ENCODE measurements at regions not wholly inside any gene's neighbourhood (a gene's known extent, or its start where the extent isn't known, plus 50 kb on each side); places are given as distances from the start of the nearest gene placed in this dataset.

DNA sequence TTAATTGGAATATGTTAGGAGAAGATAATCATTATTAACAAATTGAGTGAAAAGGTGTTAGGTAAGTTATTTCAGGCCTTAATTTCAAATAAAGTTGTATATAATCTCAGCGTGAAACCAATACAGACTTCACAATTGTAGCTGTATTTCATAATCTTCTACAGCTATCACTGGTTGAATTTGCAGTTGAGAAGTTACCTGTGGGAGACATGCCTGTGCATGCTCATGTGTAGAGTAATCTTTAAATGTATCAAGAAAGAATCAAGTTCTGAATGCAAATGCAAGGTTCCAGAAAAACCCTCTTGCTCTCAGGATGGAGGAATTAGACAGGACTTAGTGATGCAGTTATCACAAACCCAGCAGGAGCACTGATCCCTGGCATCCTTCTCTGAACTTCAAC, 938.4 kb upstream of the SLC10A2 start:
- H3K9me2 ChIP-seq (ENCODE audit: insufficient read depth) = no peaks in the 10 kb centered on the region
- no peak for DNase-seq
- in situ Hi-C loops (cut with MboI) = no loop called here
- H3K9me3 ChIP-seq (ENCODE audit: low read depth) = no peaks in the 10 kb centered on the region
- no peaks in the 10 kb centered on the region for H4K20me1 ChIP-seq (ENCODE audit: insufficient read depth)
- no peaks in the 10 kb centered on the region for H3K4me1 ChIP-seq (ENCODE audit: insufficient read depth)
- no peaks in the 10 kb centered on the region for H3K79me2 ChIP-seq (ENCODE audit: insufficient read depth)
- H3F3A ChIP-seq (ENCODE audit: insufficient read depth) = no peaks in the 10 kb centered on the region
- TF ChIP-seq EZH2 (IDR thresholded peaks at IDR 0.05; ENCODE audit: insufficient read depth, poor library complexity, severe bottlenecking) (no peak), EZH2phosphoT487 (IDR thresholded peaks at IDR 0.05; ENCODE audit: insufficient read depth, low read depth) (no peak)
- WGBS, 2 experiments (ENCODE audit: low coverage in 1 of 2, low lambda C conversion rate in 2 of 2, missing lambda C conversion rate in 2 of 2) = 67 to 79% methylated on average over 1 of the region's 1 CpG
- no peaks in the 10 kb centered on the region for H3K36me3 ChIP-seq (ENCODE audit: low read depth)
- no peaks in the 10 kb centered on the region for H3K27me3 ChIP-seq (replicated peaks; ENCODE audit: insufficient read depth)
- no peak overlapping the region for H3K9ac ChIP-seq
- H3K4me3 ChIP-seq = no peak overlapping the region
- H3K27ac ChIP-seq = no peak overlapping the region
- H2AFZ ChIP-seq = no peak overlapping the region
- H3K4me2 ChIP-seq (ENCODE audit: unreplicated experiment) = no peak overlapping the region

DNA sequence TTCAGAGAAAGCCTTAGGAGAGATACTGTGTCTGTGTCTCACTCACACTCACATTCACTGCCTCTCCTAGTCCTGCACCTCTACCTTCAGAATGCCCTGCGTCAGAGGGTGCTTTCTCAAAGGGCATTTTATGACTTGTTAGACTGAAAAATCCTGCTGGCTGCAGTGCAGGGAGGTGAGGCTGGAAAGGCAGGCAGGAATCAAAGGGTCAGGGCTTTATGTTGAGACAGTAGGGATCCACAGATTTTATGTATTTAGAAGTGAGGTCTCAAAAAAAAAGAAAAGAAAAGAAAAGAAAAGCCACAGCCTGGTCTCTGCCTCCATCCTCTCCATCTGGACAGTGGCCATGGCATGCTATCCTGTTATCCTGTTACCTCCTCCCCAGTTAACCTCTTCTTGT, 936.0 kb upstream of the SLC10A2 start:
- no peaks in the 10 kb centered on the region for H3K9me3 ChIP-seq (ENCODE audit: low read depth)
- H4K20me1 ChIP-seq (ENCODE audit: insufficient read depth) = no peaks in the 10 kb centered on the region
- no peaks in the 10 kb centered on the region for H3F3A ChIP-seq (ENCODE audit: insufficient read depth)
- 0% methylated on average over 1 of the region's 1 CpG for whole genome bisulfite sequencing, 2 experiments (ENCODE audit: low coverage in 1 of 2, low lambda C conversion rate in 2 of 2, missing lambda C conversion rate in 2 of 2)
- no peaks in the 10 kb centered on the region for H3K27me3 ChIP-seq (replicated peaks; ENCODE audit: insufficient read depth)
- H3K4me2 ChIP-seq (ENCODE audit: unreplicated experiment) = no peak overlapping the region
- no peak for DNase-seq
- H2AFZ ChIP-seq = no peak overlapping the region
- H3K27ac ChIP-seq = no peak overlapping the region
- no peaks in the 10 kb centered on the region for H3K4me1 ChIP-seq (ENCODE audit: insufficient read depth)
- no peak for TF ChIP-seq EZH2 (IDR thresholded peaks at IDR 0.05; ENCODE audit: insufficient read depth, poor library complexity, severe bottlenecking)
- TF ChIP-seq EZH2phosphoT487 (IDR thresholded peaks at IDR 0.05; ENCODE audit: insufficient read depth, low read depth) = no peak
- H3K36me3 ChIP-seq (ENCODE audit: low read depth) = no peaks in the 10 kb centered on the region
- no peak overlapping the region for H3K9ac ChIP-seq
- H3K79me2 ChIP-seq (ENCODE audit: insufficient read depth) = no peaks in the 10 kb centered on the region
- H3K9me2 ChIP-seq (ENCODE audit: insufficient read depth) = no peaks in the 10 kb centered on the region
- in situ Hi-C loops (cut with MboI) = no loop called here
- no peak overlapping the region for H3K4me3 ChIP-seq

DNA sequence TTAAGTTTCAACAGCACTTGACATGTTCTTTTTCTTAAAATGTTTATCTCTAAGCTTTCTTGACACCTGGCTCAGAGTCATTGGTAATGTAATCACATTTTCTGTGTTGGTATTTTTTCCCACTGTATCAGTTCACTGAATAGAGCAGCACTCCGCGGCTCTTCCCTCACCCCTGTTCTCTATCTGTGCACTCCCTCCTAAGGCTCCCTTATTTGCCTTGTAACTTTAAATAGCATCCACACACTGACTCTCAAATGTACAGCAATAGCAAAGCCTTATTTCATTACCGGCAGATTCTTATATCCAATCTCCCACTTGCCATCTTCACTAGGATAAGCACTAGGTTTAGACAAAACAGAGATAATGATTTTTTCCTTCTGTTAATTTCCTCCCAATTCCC, 935.5 kb upstream of the SLC10A2 start:
- in situ Hi-C loops (cut with MboI) = no loop called here
- no peak overlapping the region for H2AFZ ChIP-seq
- no peaks in the 10 kb centered on the region for H4K20me1 ChIP-seq (ENCODE audit: insufficient read depth)
- no peak overlapping the region for H3K4me3 ChIP-seq
- H3K27ac ChIP-seq = no peak overlapping the region
- no peaks in the 10 kb centered on the region for H3K9me3 ChIP-seq (ENCODE audit: low read depth)
- H3K4me2 ChIP-seq (ENCODE audit: unreplicated experiment) = no peak overlapping the region
- no peaks in the 10 kb centered on the region for H3F3A ChIP-seq (ENCODE audit: insufficient read depth)
- H3K27me3 ChIP-seq (replicated peaks; ENCODE audit: insufficient read depth) = no peaks in the 10 kb centered on the region
- H3K79me2 ChIP-seq (ENCODE audit: insufficient read depth) = no peaks in the 10 kb centered on the region
- H3K9ac ChIP-seq = no peak overlapping the region
- no peaks in the 10 kb centered on the region for H3K36me3 ChIP-seq (ENCODE audit: low read depth)
- whole genome bisulfite sequencing, 2 experiments (ENCODE audit: low coverage in 1 of 2, low lambda C conversion rate in 2 of 2, missing lambda C conversion rate in 2 of 2) = 66 to 73% methylated on average over 3 of the region's 3 CpGs
- no peak for DNase-seq
- H3K9me2 ChIP-seq (ENCODE audit: insufficient read depth) = no peaks in the 10 kb centered on the region
- H3K4me1 ChIP-seq (ENCODE audit: insufficient read depth) = no peaks in the 10 kb centered on the region
- TF ChIP-seq EZH2phosphoT487 (IDR thresholded peaks at IDR 0.05; ENCODE audit: insufficient read depth, low read depth) = no peak
- TF ChIP-seq EZH2 (IDR thresholded peaks at IDR 0.05; ENCODE audit: insufficient read depth, poor library complexity, severe bottlenecking) = no peak

DNA sequence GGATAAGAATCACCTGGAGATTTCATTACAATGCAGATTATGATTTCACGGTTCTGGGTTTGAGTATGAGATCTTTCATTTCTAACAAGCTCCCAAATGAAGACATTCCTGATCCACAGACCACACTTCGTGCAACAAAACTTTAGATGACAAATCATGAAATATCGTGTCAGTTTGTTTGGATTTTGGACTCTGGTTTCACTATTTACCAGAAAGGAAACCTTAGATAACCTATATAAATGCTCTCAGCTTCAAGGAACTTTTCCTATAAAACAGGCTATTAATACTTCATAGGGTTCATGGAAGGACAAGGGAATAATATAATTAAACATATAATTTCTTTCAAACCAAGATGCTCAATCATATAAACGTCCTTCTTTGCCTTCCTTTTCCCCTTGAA, 930.5 kb upstream of the SLC10A2 start:
- Histone ChIP-seq H3K79me2 (ENCODE audit: insufficient read depth) (no peaks in the 10 kb centered on the region), H2AFZ (no peak overlapping the region), H3K27ac (no peak overlapping the region), H3K4me2 (ENCODE audit: unreplicated experiment) (no peak overlapping the region), H3K36me3 (ENCODE audit: low read depth) (no peaks in the 10 kb centered on the region), H3K9ac (no peak overlapping the region), H4K20me1 (ENCODE audit: insufficient read depth) (no peaks in the 10 kb centered on the region), H3K9me2 (ENCODE audit: insufficient read depth) (no peaks in the 10 kb centered on the region), H3F3A (ENCODE audit: insufficient read depth) (no peaks in the 10 kb centered on the region), H3K4me3 (no peak overlapping the region), H3K9me3 (ENCODE audit: low read depth) (no peaks in the 10 kb centered on the region), H3K4me1 (ENCODE audit: insufficient read depth) (no peaks in the 10 kb centered on the region), H3K27me3 (replicated peaks; ENCODE audit: insufficient read depth) (no peaks in the 10 kb centered on the region)
- 28 to 34% methylated on average over 4 of the region's 4 CpGs for WGBS, 2 experiments (ENCODE audit: low coverage in 1 of 2, low lambda C conversion rate in 2 of 2, missing lambda C conversion rate in 2 of 2)
- in situ Hi-C loops (cut with MboI) = no loop called here
- DNase-seq = no peak
- TF ChIP-seq EZH2 (IDR thresholded peaks at IDR 0.05; ENCODE audit: insufficient read depth, poor library complexity, severe bottlenecking) = no peak
- TF ChIP-seq EZH2phosphoT487 (IDR thresholded peaks at IDR 0.05; ENCODE audit: insufficient read depth, low read depth) = no peak

DNA sequence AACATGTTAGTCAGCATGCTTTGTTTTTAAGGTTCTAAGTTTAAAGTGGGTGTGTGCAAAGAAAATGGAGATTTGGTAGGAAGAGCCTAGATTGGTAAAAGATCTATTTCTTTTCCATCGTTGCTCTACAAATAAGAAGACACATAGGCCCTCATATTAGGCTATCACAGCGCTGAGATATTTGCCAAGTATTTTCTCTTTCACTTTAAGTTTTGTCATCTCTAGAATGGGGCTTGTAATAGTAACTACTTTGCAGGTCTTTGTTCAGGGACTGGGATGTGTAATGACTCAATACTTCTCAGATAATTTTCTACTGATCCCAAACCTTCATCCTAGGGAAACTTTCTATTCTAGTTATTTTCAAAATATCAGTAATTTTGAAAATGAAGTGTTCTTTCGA, 917.7 kb upstream of the SLC10A2 start:
- Histone ChIP-seq H3K4me2 (ENCODE audit: unreplicated experiment) (no peak overlapping the region), H3K9me2 (ENCODE audit: insufficient read depth) (no peaks in the 10 kb centered on the region), H3K9me3 (ENCODE audit: low read depth) (no peaks in the 10 kb centered on the region), H3F3A (ENCODE audit: insufficient read depth) (no peaks in the 10 kb centered on the region), H3K27ac (no peak overlapping the region), H3K4me1 (ENCODE audit: insufficient read depth) (no peaks in the 10 kb centered on the region), H2AFZ (no peak overlapping the region), H4K20me1 (ENCODE audit: insufficient read depth) (no peaks in the 10 kb centered on the region), H3K4me3 (no peak overlapping the region), H3K27me3 (replicated peaks; ENCODE audit: insufficient read depth) (no peaks in the 10 kb centered on the region), H3K79me2 (ENCODE audit: insufficient read depth) (no peaks in the 10 kb centered on the region), H3K36me3 (ENCODE audit: low read depth) (no peaks in the 10 kb centered on the region), H3K9ac (no peak overlapping the region)
- WGBS, 2 experiments (ENCODE audit: low coverage in 1 of 2, low lambda C conversion rate in 2 of 2, missing lambda C conversion rate in 2 of 2) = 38 to 45% methylated on average over 3 of the region's 3 CpGs
- no peak for TF ChIP-seq EZH2 (IDR thresholded peaks at IDR 0.05; ENCODE audit: insufficient read depth, poor library complexity, severe bottlenecking)
- no peak for TF ChIP-seq EZH2phosphoT487 (IDR thresholded peaks at IDR 0.05; ENCODE audit: insufficient read depth, low read depth)
- no peak for DNase-seq
- in situ Hi-C loops (cut with MboI) = no loop called here
